K562 (cell line): ENCODE measurements at regions not wholly inside any gene's neighbourhood (a gene's known extent, or its start where the extent isn't known, plus 50 kb on each side); places are given as distances from the start of the nearest gene placed in this dataset.

Experiments
- ARHGAP35 ChIP-seq: fragments of 450-650 bp; IDR thresholded peaks from 2 replicates; pipeline ENCODE4 v1.6.1; 2018; ENCODE audit not compliant: partially characterized antibody
- ARNT ChIP-seq, 2 experiments: fragments of 450-650 bp; IDR thresholded peaks; 2 replicates each; pipeline ENCODE4 v1.6.1; 2016; ENCODE audit warnings: mild to moderate bottlenecking in 1 of 2
- ATF7 ChIP-seq: fragments of 450-650 bp; IDR thresholded peaks from 2 replicates; pipeline ENCODE4 v1.7.1; 2014; ENCODE audit warnings: mild to moderate bottlenecking, moderate library complexity
- CBFA2T3 ChIP-seq: fragments of 450-650 bp; IDR thresholded peaks from 2 replicates; pipeline ENCODE4 v1.6.1; 2017
- ELF4 ChIP-seq: fragments of 450-650 bp; formaldehyde crosslinking; IDR thresholded peaks from 2 replicates; pipeline ENCODE4 v1.4.0; 2022; ENCODE audit warnings: missing genetic modification characterization
- EP400 ChIP-seq: fragments of 450-650 bp; IDR thresholded peaks from 2 replicates; pipeline ENCODE4 v1.6.1; 2017; ENCODE audit warnings: antibody characterized with exemption, mild to moderate bottlenecking, moderate library complexity
- ESRRA ChIP-seq: fragments of 450-650 bp; IDR thresholded peaks from 2 replicates; pipeline ENCODE4 v1.6.1; 2014; ENCODE audit warnings: low read depth, mild to moderate bottlenecking, moderate library complexity, borderline replicate concordance
- HBP1 ChIP-seq: fragments of 450-650 bp; formaldehyde crosslinking; IDR thresholded peaks from 2 replicates; pipeline ENCODE4 v1.4.0; 2022; ENCODE audit warnings: missing genetic modification characterization
- HOXB6 ChIP-seq: fragments of 250-450 bp; sonication (Bioruptor Pico); IDR thresholded peaks from 2 replicates; pipeline ENCODE4 v1.5.1; 2022; ENCODE audit warnings: mild to moderate bottlenecking, borderline replicate concordance
- JUNB ChIP-seq: fragments of 450-650 bp; formaldehyde crosslinking; conservative IDR thresholded peaks from 2 replicates; pipeline ENCODE4 v1.4.0; 2020; ENCODE audit warnings: mild to moderate bottlenecking
- KLF16 ChIP-seq: IDR thresholded peaks from 2 replicates; pipeline ENCODE4 v1.6.1; 2016; ENCODE audit warnings: antibody characterized with exemption
- MYC ChIP-seq, 2 experiments: fragments of 250-450 bp in 1 of 2; sonication (Bioruptor Pico) in 1 of 2; IDR thresholded peaks; 2 replicates each; pipeline versions ENCODE4 v1.5.1 to v1.6.1; 2012 to 2021; ENCODE audit warnings: low read depth in 2 of 2, borderline replicate concordance in 1 of 2, improper control_type of control experiment in 1 of 2, low read length in 1 of 2, mild to moderate bottlenecking in 1 of 2, moderate library complexity in 1 of 2
- NBN ChIP-seq: fragments of 450-650 bp; IDR thresholded peaks from 2 replicates; pipeline ENCODE4 v1.6.1; 2016; ENCODE audit warnings: low read depth, mild to moderate bottlenecking
- NCOR1 ChIP-seq: fragments of 450-650 bp; IDR thresholded peaks from 2 replicates; pipeline ENCODE4 v1.6.1; 2016; ENCODE audit warnings: mild to moderate bottlenecking, moderate library complexity
- RFX7 ChIP-seq: fragments of 250-450 bp; sonication (Bioruptor Pico); IDR thresholded peaks from 2 replicates; pipeline ENCODE4 v1.5.1; 2021; ENCODE audit warnings: mild to moderate bottlenecking
- SMAD2 ChIP-seq: fragments of 150-350 bp; IDR thresholded peaks from 2 replicates; pipeline ENCODE4 v1.6.1; 2014; ENCODE audit warnings: low read depth, mild to moderate bottlenecking, low read length
- SMARCB1 ChIP-seq: IDR thresholded peaks from 2 replicates; pipeline ENCODE4 v1.6.1; 2011; ENCODE audit warnings: improper control_type of control experiment, low read depth; ENCODE audit not compliant: insufficient read length
- TAF7 ChIP-seq: fragments of 450-650 bp; IDR thresholded peaks from 2 replicates; pipeline ENCODE4 v1.6.1; 2016; ENCODE audit warnings: missing genetic modification characterization, missing compliant biosample characterization
- ZNF57 ChIP-seq: fragments of 450-650 bp; formaldehyde crosslinking; IDR thresholded peaks from 2 replicates; pipeline ENCODE4 v1.4.0; 2020; ENCODE audit warnings: mild to moderate bottlenecking, moderate library complexity
- TF ChIP-seq, protein P1 (sequence below): fragments of 450-650 bp; IDR thresholded peaks from 2 replicates; pipeline ENCODE4 v1.6.1; 2016; ENCODE audit warnings: mild to moderate bottlenecking
- TF ChIP-seq, protein P2 (sequence below), 2 experiments: IDR thresholded peaks; 2 replicates each; pipeline ENCODE4 v1.6.1; 2011; ENCODE audit warnings: borderline replicate concordance in 1 of 2, control low read depth in 1 of 2, low read depth in 1 of 2, low read length in 1 of 2, mild to moderate bottlenecking in 1 of 2, mixed read lengths in 1 of 2, moderate library complexity in 1 of 2; ENCODE audit not compliant: insufficient read depth in 1 of 2, insufficient read length in 1 of 2, poor library complexity in 1 of 2, severe bottlenecking in 1 of 2; ENCODE audit errors: extremely low read depth in 1 of 2
- TF ChIP-seq, protein P3 (sequence below): fragments of 450-650 bp; formaldehyde crosslinking; IDR thresholded peaks from 2 replicates; pipeline ENCODE4 v1.4.0; 2020; ENCODE audit warnings: mild to moderate bottlenecking, mixed read lengths
- TF ChIP-seq, protein P4 (sequence below): fragments of 250-450 bp; sonication (Bioruptor Pico); IDR thresholded peaks from 2 replicates; pipeline ENCODE4 v1.4.0; 2020; ENCODE audit warnings: mild to moderate bottlenecking

- TF ChIP-seq, protein P1, sequence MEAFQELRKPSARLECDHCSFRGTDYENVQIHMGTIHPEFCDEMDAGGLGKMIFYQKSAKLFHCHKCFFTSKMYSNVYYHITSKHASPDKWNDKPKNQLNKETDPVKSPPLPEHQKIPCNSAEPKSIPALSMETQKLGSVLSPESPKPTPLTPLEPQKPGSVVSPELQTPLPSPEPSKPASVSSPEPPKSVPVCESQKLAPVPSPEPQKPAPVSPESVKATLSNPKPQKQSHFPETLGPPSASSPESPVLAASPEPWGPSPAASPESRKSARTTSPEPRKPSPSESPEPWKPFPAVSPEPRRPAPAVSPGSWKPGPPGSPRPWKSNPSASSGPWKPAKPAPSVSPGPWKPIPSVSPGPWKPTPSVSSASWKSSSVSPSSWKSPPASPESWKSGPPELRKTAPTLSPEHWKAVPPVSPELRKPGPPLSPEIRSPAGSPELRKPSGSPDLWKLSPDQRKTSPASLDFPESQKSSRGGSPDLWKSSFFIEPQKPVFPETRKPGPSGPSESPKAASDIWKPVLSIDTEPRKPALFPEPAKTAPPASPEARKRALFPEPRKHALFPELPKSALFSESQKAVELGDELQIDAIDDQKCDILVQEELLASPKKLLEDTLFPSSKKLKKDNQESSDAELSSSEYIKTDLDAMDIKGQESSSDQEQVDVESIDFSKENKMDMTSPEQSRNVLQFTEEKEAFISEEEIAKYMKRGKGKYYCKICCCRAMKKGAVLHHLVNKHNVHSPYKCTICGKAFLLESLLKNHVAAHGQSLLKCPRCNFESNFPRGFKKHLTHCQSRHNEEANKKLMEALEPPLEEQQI: no peak
- TF ChIP-seq SMAD2 (no peak), TAF7 (no peak), HOXB6 (CRISPR knock-in tag) (no peak), NCOR1 (peak; percentile 75), KLF16 (peak; percentile 76), SMARCB1 (no peak), ARNT (IDR thresholded peaks at IDR 0.05) (no peak), JUNB (CRISPR knock-in tag) (no peak), ESRRA (peak; percentile 62; the same call in 1 of the 2 replicates), ZNF57 (CRISPR knock-in tag) (no peak), ATF7 (peak; percentile 76), MYC (IDR thresholded peaks at IDR 0.05; ENCODE audit: low read depth, low read length) (no peak), MYC (CRISPR knock-in tag; IDR thresholded peaks at IDR 0.05; ENCODE audit: borderline replicate concordance, low read depth) (no peak), NBN (no peak), EP400 (no peak), HBP1 (no peak), ARHGAP35 (no peak), RFX7 (CRISPR knock-in tag) (no peak), ELF4 (CRISPR knock-in tag) (no peak), CBFA2T3 (peak; percentile 92)
- TF ChIP-seq, protein P2, sequence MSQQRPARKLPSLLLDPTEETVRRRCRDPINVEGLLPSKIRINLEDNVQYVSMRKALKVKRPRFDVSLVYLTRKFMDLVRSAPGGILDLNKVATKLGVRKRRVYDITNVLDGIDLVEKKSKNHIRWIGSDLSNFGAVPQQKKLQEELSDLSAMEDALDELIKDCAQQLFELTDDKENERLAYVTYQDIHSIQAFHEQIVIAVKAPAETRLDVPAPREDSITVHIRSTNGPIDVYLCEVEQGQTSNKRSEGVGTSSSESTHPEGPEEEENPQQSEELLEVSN (IDR thresholded peaks at IDR 0.05; ENCODE audit: borderline replicate concordance in 1 of 2, extremely low read depth in 1 of 2, insufficient read depth in 1 of 2, insufficient read length in 1 of 2, low read depth in 1 of 2, low read length in 1 of 2, poor library complexity in 1 of 2, severe bottlenecking in 1 of 2): no peak
- TF ChIP-seq, protein P3, sequence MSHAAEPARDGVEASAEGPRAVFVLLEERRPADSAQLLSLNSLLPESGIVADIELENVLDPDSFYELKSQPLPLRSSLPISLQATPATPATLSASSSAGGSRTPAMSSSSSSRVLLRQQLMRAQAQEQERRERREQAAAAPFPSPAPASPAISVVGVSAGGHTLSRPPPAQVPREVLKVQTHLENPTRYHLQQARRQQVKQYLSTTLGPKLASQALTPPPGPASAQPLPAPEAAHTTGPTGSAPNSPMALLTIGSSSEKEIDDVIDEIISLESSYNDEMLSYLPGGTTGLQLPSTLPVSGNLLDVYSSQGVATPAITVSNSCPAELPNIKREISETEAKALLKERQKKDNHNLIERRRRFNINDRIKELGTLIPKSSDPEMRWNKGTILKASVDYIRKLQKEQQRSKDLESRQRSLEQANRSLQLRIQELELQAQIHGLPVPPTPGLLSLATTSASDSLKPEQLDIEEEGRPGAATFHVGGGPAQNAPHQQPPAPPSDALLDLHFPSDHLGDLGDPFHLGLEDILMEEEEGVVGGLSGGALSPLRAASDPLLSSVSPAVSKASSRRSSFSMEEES: no peak
- TF ChIP-seq, protein P4, sequence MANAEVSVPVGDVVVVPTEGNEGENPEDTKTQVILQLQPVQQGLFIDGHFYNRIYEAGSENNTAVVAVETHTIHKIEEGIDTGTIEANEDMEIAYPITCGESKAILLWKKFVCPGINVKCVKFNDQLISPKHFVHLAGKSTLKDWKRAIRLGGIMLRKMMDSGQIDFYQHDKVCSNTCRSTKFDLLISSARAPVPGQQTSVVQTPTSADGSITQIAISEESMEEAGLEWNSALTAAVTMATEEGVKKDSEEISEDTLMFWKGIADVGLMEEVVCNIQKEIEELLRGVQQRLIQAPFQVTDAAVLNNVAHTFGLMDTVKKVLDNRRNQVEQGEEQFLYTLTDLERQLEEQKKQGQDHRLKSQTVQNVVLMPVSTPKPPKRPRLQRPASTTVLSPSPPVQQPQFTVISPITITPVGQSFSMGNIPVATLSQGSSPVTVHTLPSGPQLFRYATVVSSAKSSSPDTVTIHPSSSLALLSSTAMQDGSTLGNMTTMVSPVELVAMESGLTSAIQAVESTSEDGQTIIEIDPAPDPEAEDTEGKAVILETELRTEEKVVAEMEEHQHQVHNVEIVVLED: no peak
Measured at GRCh38 chr13:37923236-37923635, 53.7 kb upstream of the TRPC4 start (continued).
